VCaP (cell line): ENCODE measurements at regions not wholly inside any gene's neighbourhood (a gene's known extent, or its start where the extent isn't known, plus 50 kb on each side); places are given as distances from the start of the nearest gene placed in this dataset.

Experiments
- H3K27ac ChIP-seq: fragments of 450-650 bp; 2 replicates; pipeline ENCODE4 v1.5.1; 2017
- TF ChIP-seq, protein P1 (sequence below): fragments of 450-650 bp; conservative IDR thresholded peaks from 2 replicates; pipeline ENCODE4 v1.5.1; 2017; ENCODE audit warnings: mild to moderate bottlenecking, moderate library complexity

DNA sequence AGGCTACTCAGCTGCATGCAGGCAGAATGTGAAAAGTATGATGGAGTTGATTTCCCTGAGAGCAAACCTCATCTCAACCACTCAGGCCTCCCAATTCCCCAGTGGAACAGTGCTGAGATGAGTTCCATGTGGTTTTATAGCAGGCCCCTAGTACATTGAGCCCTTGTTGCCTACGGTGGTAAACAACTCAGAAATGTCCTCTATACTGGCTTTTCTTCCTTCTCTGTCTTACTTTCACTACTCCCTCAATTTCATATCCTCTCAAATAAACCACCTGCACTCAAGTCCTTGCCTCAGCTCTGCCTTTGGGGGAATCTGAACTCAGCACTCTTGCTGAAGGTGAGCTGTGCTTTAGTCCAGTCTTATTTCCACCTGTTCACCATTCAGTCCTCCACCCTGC, 399.9 kb downstream of the PDCD6IP start:
- peak overlapping the region; percentile 94 for H3K27ac ChIP-seq

DNA sequence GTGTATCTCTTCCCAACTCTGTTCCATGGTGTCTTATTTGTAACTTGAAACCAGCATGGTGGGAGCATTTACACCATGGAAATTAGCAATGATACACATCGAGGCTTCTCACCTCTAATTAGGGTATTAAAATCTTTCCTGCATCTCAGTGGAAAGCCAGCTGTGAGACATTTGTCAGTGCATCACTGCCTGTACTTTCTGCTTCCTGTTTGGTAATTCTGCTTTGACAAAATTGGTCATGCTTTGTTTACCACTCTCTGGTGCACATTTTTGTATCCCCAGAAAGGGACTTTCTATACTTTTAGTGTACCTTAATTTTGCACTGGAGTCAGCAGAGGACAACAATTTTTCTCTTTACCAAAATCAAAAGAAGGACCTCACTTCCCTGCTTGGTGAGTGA, 402.1 kb downstream of the PDCD6IP start:
- TF ChIP-seq, protein P1, sequence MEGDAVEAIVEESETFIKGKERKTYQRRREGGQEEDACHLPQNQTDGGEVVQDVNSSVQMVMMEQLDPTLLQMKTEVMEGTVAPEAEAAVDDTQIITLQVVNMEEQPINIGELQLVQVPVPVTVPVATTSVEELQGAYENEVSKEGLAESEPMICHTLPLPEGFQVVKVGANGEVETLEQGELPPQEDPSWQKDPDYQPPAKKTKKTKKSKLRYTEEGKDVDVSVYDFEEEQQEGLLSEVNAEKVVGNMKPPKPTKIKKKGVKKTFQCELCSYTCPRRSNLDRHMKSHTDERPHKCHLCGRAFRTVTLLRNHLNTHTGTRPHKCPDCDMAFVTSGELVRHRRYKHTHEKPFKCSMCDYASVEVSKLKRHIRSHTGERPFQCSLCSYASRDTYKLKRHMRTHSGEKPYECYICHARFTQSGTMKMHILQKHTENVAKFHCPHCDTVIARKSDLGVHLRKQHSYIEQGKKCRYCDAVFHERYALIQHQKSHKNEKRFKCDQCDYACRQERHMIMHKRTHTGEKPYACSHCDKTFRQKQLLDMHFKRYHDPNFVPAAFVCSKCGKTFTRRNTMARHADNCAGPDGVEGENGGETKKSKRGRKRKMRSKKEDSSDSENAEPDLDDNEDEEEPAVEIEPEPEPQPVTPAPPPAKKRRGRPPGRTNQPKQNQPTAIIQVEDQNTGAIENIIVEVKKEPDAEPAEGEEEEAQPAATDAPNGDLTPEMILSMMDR: no peak
- H3K27ac ChIP-seq: no peak overlapping the region

More for the DNA sequence above, 399.9 kb downstream of the PDCD6IP start:
- TF ChIP-seq, protein P1: no peak

- TF ChIP-seq, protein P1: no peak
- no peak overlapping the region for H3K27ac ChIP-seq
Measured at GRCh38 chr3:34202975-34203374, 404.5 kb downstream of the PDCD6IP start.

DNA sequence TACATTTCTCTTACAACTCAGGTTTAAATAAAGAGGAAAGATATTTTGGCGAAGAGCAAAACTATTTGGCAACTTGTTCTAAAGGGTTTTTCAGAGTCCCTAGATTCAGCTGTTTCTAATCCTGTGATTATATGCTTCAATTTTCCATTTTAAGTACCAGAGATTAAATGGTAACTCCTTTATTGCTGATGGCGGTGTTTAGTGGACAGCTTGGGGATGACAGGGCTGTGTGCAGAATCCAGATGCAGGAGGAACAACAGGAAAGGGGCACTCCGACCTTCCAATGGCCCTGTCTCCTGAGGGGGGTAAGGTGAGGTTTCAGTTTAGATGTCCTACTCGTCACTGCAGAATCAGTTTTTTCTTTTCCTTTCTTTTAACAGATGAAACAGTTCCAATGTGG, 405.0 kb downstream of the PDCD6IP start:
- TF ChIP-seq, protein P1: no peak
- H3K27ac ChIP-seq: no peak overlapping the region

DNA sequence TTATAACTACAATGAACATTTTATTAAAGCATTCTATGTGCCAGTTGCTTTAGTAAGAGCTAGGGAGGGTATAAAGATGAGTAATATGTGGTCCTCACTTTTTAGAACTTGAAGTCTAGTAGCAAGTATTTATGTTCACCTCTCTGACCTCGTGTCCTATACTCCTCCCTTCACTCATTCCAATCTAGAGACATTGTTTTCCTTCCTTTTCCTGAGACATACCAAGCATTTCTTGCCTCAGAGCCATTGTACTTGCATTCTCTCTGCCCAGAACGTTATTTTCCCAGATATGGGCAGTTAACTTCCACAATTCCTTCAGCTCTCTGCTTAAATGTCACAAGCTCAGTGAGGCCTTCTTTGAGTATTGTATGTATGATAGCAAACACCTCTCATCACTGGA, 408.6 kb downstream of the PDCD6IP start:
- TF ChIP-seq, protein P1: no peak
- H3K27ac ChIP-seq: no peak overlapping the region

DNA sequence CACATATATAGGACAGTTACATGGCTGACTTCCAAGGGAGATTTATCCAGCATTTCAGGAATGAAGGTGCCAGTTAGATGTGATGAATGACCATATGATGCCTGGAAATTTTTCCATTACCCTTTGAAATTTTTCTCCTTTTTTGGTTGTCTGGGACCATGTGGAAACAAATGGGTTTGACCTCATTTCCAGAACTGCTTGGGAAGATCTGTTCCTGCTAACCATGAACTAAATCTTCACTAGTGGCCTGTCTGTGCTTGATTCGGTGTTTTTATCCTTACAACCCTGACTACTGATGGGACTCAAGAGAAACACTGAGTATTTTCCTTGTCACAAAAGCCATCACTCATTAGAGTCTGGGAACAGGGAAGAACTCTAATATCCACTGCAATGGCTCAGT, 409.4 kb downstream of the PDCD6IP start:
- H3K27ac ChIP-seq: no peak overlapping the region
- TF ChIP-seq, protein P1: no peak

DNA sequence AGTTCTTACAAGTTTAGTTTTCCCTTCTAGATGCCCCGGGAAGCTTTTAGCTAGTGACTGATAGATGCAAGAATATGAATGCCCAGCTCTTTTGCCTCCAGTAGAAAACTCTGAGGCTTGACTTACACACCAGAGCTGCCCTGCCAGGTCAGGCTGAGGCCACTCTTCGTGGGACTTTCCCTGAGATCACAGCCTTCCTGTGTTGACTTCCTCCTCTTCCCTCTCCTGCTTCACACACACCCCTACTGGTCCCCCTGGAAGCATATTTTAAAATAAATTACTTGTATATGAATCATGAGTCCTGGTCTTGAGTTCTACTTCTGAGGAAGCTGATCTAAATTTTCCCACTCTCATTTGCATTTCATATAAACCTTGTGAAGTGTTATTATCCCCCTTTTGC, 413.7 kb downstream of the PDCD6IP start:
- no peak overlapping the region for H3K27ac ChIP-seq
- TF ChIP-seq, protein P1: no peak

DNA sequence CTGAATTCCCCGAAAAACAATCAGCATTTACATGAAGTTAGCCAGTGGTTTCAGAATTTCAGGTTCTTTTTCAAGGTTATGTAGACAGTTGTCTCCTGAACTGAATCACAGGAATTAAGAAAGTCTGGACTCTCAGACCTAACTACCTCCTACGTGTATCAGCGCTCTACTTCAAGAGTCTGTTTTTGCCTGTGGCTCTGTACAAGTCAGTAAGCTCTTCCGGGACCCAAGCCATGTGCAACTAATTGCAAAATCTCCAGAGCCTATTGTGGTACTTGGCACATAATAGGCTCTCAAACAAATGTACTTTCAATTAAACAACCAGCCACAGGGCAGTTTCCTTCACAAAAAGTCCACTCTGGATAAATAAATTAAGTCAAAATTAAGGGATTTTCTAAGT, 414.2 kb downstream of the PDCD6IP start:
- TF ChIP-seq, protein P1: no peak
- no peak overlapping the region for H3K27ac ChIP-seq
